IMR-90 (cell line): ENCODE measurements at regions not wholly inside any gene's neighbourhood (a gene's known extent, or its start where the extent isn't known, plus 50 kb on each side); places are given as distances from the start of the nearest gene placed in this dataset.

Experiments
- ATAC-seq: fragments of 200-7000 bp; cut with Tn5 transposase; 2 replicates; pipeline ENCODE4 v1.9.1; 2020; ENCODE audit warnings: low read depth, mild to moderate bottlenecking, moderate library complexity
- BruUV-seq: library from RNA; stranded (reverse); fragments of 400-500 nt; replicated peaks from 2 replicates; lab custom pipeline; 2021; lab: Mats Ljungman, UMichigan
- CTCF ChIA-PET: fragments of 300-600 bp; formaldehyde crosslinking; extraction: SDS; loops from one replicate; lab custom pipeline; 2021; ENCODE audit warnings: antibody characterized with exemption; lab: Yijun Ruan, JAX
- POLR2A ChIA-PET: fragments of 300-600 bp; sonication (Branson Sonifier 250); formaldehyde crosslinking; loops from one replicate; lab custom pipeline; 2022; ENCODE audit warnings: antibody characterized with exemption; ENCODE audit not compliant: unreplicated experiment; lab: Charles Lee
- DNase-seq: peaks from one replicate; pipeline ENCODE4 v3.0.0; 2013
- H2AFZ ChIP-seq: replicated peaks from 2 replicates; pipeline ENCODE3; 2013; ENCODE audit warnings: low read length, mild to moderate bottlenecking; ENCODE audit not compliant: poor library complexity
- H2AK5ac ChIP-seq: 2 replicates; pipeline ENCODE4 v1.6.1; 2013; ENCODE audit warnings: low read depth, low read length, inconsistent platforms
- H2AK9ac ChIP-seq: replicated peaks from 2 replicates; pipeline ENCODE3; 2013; ENCODE audit warnings: mild to moderate bottlenecking, low read depth, low read length, moderate library complexity; ENCODE audit not compliant: poor library complexity
- H2BK120ac ChIP-seq: 2 replicates; pipeline ENCODE4 v1.6.1; 2013; ENCODE audit warnings: low read depth, low read length, inconsistent platforms
- H2BK15ac ChIP-seq: 3 replicates; pipeline ENCODE4 v1.6.1; 2013; ENCODE audit warnings: low read depth, low read length, inconsistent platforms
- H2BK20ac ChIP-seq: 2 replicates; pipeline ENCODE4 v1.6.1; 2013; ENCODE audit warnings: low read depth, mild to moderate bottlenecking, inconsistent platforms, low read length, moderate library complexity
- H2BK5ac ChIP-seq: 2 replicates; pipeline ENCODE4 v1.6.1; 2013; ENCODE audit warnings: mild to moderate bottlenecking, low read depth, low read length, inconsistent platforms; ENCODE audit not compliant: poor library complexity, severe bottlenecking
- H3K14ac ChIP-seq: replicated peaks from 2 replicates; pipeline ENCODE4 v1.6.1; 2013; ENCODE audit warnings: low read depth, low read length, inconsistent platforms
- H3K18ac ChIP-seq: 2 replicates; pipeline ENCODE4 v1.6.1; 2013; ENCODE audit warnings: low read depth, low read length, control low read depth
- H3K23ac ChIP-seq: 2 replicates; pipeline ENCODE4 v1.6.1; 2013; ENCODE audit warnings: low read depth, low read length, inconsistent platforms
- H3K27ac ChIP-seq: 2 replicates; pipeline ENCODE4 v1.5.1; 2013; ENCODE audit warnings: mild to moderate bottlenecking, control low read depth, low read length; ENCODE audit not compliant: insufficient read depth
- H3K27me3 ChIP-seq: 2 replicates; pipeline ENCODE4 v1.6.1; 2013; ENCODE audit warnings: low read length; ENCODE audit not compliant: control insufficient read depth, insufficient read depth
- H3K36me3 ChIP-seq: 2 replicates; pipeline ENCODE4 v1.6.1; 2013; ENCODE audit warnings: low read length, mixed read lengths; ENCODE audit not compliant: control insufficient read depth, insufficient read depth
- H3K4ac ChIP-seq: 2 replicates; pipeline ENCODE4 v1.6.1; 2013; ENCODE audit warnings: low read depth, low read length, inconsistent platforms
- H3K4me1 ChIP-seq: 2 replicates; pipeline ENCODE4 v1.6.1; 2013; ENCODE audit warnings: low read length, mixed read lengths; ENCODE audit not compliant: control insufficient read depth, insufficient read depth
- H3K4me2 ChIP-seq: 2 replicates; pipeline ENCODE4 v1.6.1; 2013; ENCODE audit warnings: low read depth, mild to moderate bottlenecking, control low read depth, low read length, moderate library complexity
- H3K4me3 ChIP-seq: 2 replicates; pipeline ENCODE4 v1.5.1; 2013; ENCODE audit warnings: low read depth, mild to moderate bottlenecking, control low read depth, low read length, moderate library complexity; ENCODE audit not compliant: insufficient read depth
- H3K56ac ChIP-seq: 2 replicates; pipeline ENCODE4 v1.6.1; 2013; ENCODE audit warnings: low read length, inconsistent platforms; ENCODE audit not compliant: insufficient read depth; ENCODE audit errors: extremely low read depth
- H3K79me1 ChIP-seq, 2 experiments: 2 replicates each; pipeline ENCODE4 v1.6.1; 2013; ENCODE audit warnings: low read length in 2 of 2, inconsistent platforms in 1 of 2, low read depth in 1 of 2
- H3K9ac ChIP-seq: 2 replicates; pipeline ENCODE4 v1.6.1; 2013; ENCODE audit warnings: low read depth, low read length, control low read depth
- H3K9me1 ChIP-seq: 2 replicates; pipeline ENCODE4 v1.6.1; 2013; ENCODE audit warnings: low read length, inconsistent platforms; ENCODE audit not compliant: insufficient read depth
- H3K9me3 ChIP-seq: 2 replicates; pipeline ENCODE4 v1.6.1; 2013; ENCODE audit warnings: low read length; ENCODE audit not compliant: control insufficient read depth, insufficient read depth
- H4K20me1 ChIP-seq: 2 replicates; pipeline ENCODE4 v1.6.1; 2013; ENCODE audit warnings: low read length, inconsistent platforms; ENCODE audit not compliant: insufficient read depth
- H4K5ac ChIP-seq: 2 replicates; pipeline ENCODE4 v1.6.1; 2013; ENCODE audit warnings: mild to moderate bottlenecking, low read depth, low read length, control low read depth
- H4K8ac ChIP-seq, 2 experiments: 2 replicates each; pipeline ENCODE4 v1.6.1; 2013; ENCODE audit warnings: low read depth in 2 of 2, low read length in 2 of 2, control low read depth in 1 of 2, inconsistent platforms in 1 of 2
- H4K91ac ChIP-seq: 2 replicates; pipeline ENCODE4 v1.6.1; 2013; ENCODE audit warnings: low read depth, low read length, inconsistent platforms; ENCODE audit not compliant: insufficient read depth
- CHD1 ChIP-seq: IDR thresholded peaks from 2 replicates; pipeline ENCODE4 v1.6.1; 2012; ENCODE audit warnings: low read depth, low read length, improper control_type of control experiment
- FOS ChIP-seq: fragments of 150-350 bp; IDR thresholded peaks from 2 replicates; pipeline ENCODE4 v1.6.1; 2016; ENCODE audit warnings: low read depth, low read length
- SMC3 ChIP-seq: fragments of 150-350 bp; IDR thresholded peaks from 2 replicates; pipeline ENCODE4 v1.6.1; 2016; ENCODE audit warnings: low read depth, mild to moderate bottlenecking, antibody characterized with exemption, low read length, moderate library complexity
- WGBS, 2 experiments: methylation state at CpG; one replicate each; pipeline versions ENCODE4 v1.1.5 to v1.1.7; 2013; ENCODE audit warnings: missing lambda C conversion rate in 2 of 2; ENCODE audit not compliant: insufficient read length in 1 of 2; ENCODE audit errors: extremely low coverage in 2 of 2; 5-methylcytosine and 5-hydroxymethylcytosine counted together
- dilution Hi-C: fragments of 300-500 bp; cut with HindIII; formaldehyde crosslinking; loops from one replicate; pipeline ENCODE4 v1.14.3; 2018; ENCODE audit warnings: low sequenced_read_pairs; ENCODE audit not compliant: unreplicated experiment
- in situ Hi-C: fragments of 300-500 bp; cut with MboI; formaldehyde crosslinking; loops from 3 replicates; pipeline ENCODE4 v1.14.3; 2019; ENCODE audit warnings: low sequenced_read_pairs, inconsistent platforms, mixed read lengths
- intact Hi-C: fragments of 100-400 bp; cut with micrococcal nuclease; formaldehyde crosslinking; loops from 2 replicates; pipeline ENCODE4 v1.10.0; 2022
- TF ChIP-seq, protein P1 (sequence below): fragments of 150-350 bp; IDR thresholded peaks from 2 replicates; pipeline ENCODE4 v1.6.1; 2016; ENCODE audit warnings: low read depth, mild to moderate bottlenecking, low read length, moderate library complexity, borderline replicate concordance

DNA sequence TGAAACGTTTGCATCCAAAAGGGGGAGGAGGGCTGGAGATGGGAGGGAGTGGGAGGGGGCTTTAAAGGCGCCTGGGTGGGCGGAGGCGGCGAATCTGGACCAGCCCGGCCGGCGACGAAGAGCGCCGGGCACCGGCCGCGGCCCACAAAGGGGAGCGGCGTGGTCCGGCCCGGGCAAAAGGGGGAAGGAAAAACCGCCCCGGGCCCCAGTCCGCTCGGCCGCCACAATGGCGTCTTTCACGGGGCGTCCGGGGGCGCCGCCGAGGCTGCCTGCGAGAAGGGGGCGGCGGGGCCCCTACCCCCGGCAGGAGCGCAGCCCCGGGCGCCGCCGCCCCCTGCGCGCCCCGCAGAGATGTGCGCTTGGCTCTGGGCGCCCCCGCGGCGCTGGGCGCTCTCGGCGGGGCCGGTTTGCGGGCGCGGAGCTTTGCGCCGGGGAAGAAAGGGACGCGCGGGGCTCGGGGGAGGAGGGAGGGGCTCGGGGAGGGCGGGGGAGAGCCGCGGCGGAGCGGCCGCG, 108.1 kb upstream of the KCTD1 start:
- BruUV-seq, result no TSS peak
- H4K91ac ChIP-seq, result no peak overlapping the region
- intact Hi-C loops, result no loop called here
- TF ChIP-seq FOS (no peak), SMC3 (no peak), CHD1 (no peak)
- TF ChIP-seq, protein P1, sequence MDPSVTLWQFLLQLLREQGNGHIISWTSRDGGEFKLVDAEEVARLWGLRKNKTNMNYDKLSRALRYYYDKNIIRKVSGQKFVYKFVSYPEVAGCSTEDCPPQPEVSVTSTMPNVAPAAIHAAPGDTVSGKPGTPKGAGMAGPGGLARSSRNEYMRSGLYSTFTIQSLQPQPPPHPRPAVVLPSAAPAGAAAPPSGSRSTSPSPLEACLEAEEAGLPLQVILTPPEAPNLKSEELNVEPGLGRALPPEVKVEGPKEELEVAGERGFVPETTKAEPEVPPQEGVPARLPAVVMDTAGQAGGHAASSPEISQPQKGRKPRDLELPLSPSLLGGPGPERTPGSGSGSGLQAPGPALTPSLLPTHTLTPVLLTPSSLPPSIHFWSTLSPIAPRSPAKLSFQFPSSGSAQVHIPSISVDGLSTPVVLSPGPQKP, result no peak
- no peaks in the 10 kb centered on the region for H3K79me1 ChIP-seq
- H3K9ac ChIP-seq, result no peak overlapping the region
- H2AFZ ChIP-seq, result peak overlapping the region; percentile 74
- H3K27me3 ChIP-seq, result peaks cover 40% of the 10 kb centered on the region
- H3K56ac ChIP-seq, result no peak overlapping the region
- no peak overlapping the region for H4K8ac ChIP-seq
- no peak overlapping the region for H3K14ac ChIP-seq
- H2BK120ac ChIP-seq, result no peak overlapping the region
- peak overlapping the region; percentile 38; the same call in 1 of the 2 replicates for H3K4me3 ChIP-seq
- no peak overlapping the region for H3K18ac ChIP-seq
- no peak overlapping the region for H2AK9ac ChIP-seq
- no peak overlapping the region for H2BK5ac ChIP-seq
- no peak overlapping the region for H3K23ac ChIP-seq
- 6% methylated on average over 13 of the region's 68 CpGs; no CpG with 5 or more reads in 1 of the 2 experiments for WGBS, 2 experiments
- DNase-seq (no peak), ATAC-seq (peak; percentile 35)
- no peak overlapping the region for H4K5ac ChIP-seq
- no peak overlapping the region for H3K27ac ChIP-seq
- H3K4ac ChIP-seq, result no peak overlapping the region
- H3K4me1 ChIP-seq, result no peaks in the 10 kb centered on the region; the same call in 1 of the 2 replicates
- no peak overlapping the region for H2AK5ac ChIP-seq
- no peak overlapping the region for H2BK20ac ChIP-seq
- ChIA-PET POLR2A (no interaction called here), CTCF (interaction anchor here (1.2 to 1.4 kb wide), 2 partner anchors 11 to 251 kb away, joined by 3 read pairs; no protein-coding TSS in a partner anchor)
- dilution Hi-C loops, result no loop called here
- H3K4me2 ChIP-seq, result peak overlapping the region; percentile 49
- no peaks in the 10 kb centered on the region for H3K9me1 ChIP-seq
- in situ Hi-C loops, result no loop called here
- H4K20me1 ChIP-seq, result no peaks in the 10 kb centered on the region
- H3K9me3 ChIP-seq, result no peaks in the 10 kb centered on the region
- no peaks in the 10 kb centered on the region for H3K36me3 ChIP-seq
- H2BK15ac ChIP-seq, result no peak overlapping the region
